ENCODE measurements at regions not wholly inside any gene's neighbourhood (a gene's known extent, or its start where the extent isn't known, plus 50 kb on each side); places are given as distances from the start of the nearest gene placed in this dataset.
A peak's percentile ranks its signal among the peaks of the same experiment; 100 is the strongest.

DNA sequence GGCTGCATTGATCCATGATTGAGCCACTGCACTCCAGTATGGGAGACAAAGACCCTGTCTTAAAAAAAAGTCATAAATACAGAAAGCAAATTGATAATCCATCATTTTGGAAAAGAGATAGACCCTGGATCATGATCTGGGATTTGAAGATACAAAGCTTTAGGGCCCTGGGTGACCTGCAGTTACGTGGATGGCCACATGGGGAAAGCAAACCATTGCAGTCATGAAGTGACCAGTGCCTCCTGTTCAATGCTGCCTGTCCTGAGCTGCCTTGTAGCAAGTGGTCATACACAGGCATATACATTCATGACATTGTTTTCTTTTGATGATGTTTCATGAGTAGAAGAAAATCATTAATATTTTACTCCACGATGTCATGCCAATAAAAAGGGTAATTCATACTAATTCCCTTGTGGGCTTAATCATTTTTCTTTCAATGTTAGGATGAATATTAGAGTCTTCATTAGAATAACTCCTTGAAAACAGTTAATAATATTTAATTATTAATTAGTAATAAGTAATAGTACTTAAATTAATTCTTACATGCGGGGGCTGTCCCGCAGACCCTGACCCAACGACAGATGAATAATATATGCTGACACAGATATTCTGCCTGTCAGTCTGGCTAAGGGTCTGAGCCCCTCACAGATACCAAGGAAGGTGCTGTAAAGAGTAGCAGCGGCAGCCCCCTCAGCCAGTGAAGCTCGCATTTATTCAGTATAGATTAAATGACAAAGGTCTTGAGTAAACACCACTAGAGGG lies 109.0 kb upstream of the UNC13C start:
- Mint-ChIP-seq H3K4me1 (no peaks in the 10 kb centered on the region), H3K4me3 (no peak overlapping the region), H3K27ac (no peak overlapping the region), H3K9me3 (peaks cover 31% of the 10 kb centered on the region), H3K27me3 (ENCODE audit: insufficient read depth) (peaks cover 8% of the 10 kb centered on the region), H3K36me3 (ENCODE audit: low read depth) (peaks cover 76% of the 10 kb centered on the region)
- Histone ChIP-seq H3K9ac (ENCODE audit: extremely low read depth, low read length, poor library complexity, severe bottlenecking) (no peak overlapping the region), H3K4me3 (ENCODE audit: low read length) (peak overlapping the region; percentile 31), H3K9me3 (ENCODE audit: control insufficient read depth, low read length) (peaks cover 24% of the 10 kb centered on the region), H3K36me3 (ENCODE audit: control insufficient read depth, insufficient read depth, low read length) (no peaks in the 10 kb centered on the region), H3K4me1 (ENCODE audit: control insufficient read depth, insufficient read depth, low read length) (no peaks in the 10 kb centered on the region), H3K27ac (ENCODE audit: low read depth, low read length) (no peak overlapping the region), H3K27me3 (ENCODE audit: control insufficient read depth, insufficient read depth, low read length, poor library complexity, severe bottlenecking) (no peaks in the 10 kb centered on the region)
- DNase-seq, result peak; percentile 63
- WGBS, 2 experiments (ENCODE audit: insufficient coverage in 1 of 2, insufficient read length in 1 of 2), result 88 to 93% methylated on average over 5 to 6 of the region's 7 CpGs
- TF ChIP-seq, protein P1, sequence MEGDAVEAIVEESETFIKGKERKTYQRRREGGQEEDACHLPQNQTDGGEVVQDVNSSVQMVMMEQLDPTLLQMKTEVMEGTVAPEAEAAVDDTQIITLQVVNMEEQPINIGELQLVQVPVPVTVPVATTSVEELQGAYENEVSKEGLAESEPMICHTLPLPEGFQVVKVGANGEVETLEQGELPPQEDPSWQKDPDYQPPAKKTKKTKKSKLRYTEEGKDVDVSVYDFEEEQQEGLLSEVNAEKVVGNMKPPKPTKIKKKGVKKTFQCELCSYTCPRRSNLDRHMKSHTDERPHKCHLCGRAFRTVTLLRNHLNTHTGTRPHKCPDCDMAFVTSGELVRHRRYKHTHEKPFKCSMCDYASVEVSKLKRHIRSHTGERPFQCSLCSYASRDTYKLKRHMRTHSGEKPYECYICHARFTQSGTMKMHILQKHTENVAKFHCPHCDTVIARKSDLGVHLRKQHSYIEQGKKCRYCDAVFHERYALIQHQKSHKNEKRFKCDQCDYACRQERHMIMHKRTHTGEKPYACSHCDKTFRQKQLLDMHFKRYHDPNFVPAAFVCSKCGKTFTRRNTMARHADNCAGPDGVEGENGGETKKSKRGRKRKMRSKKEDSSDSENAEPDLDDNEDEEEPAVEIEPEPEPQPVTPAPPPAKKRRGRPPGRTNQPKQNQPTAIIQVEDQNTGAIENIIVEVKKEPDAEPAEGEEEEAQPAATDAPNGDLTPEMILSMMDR (conservative IDR thresholded peaks at IDR 0.05), result peak; percentile 49

DNA sequence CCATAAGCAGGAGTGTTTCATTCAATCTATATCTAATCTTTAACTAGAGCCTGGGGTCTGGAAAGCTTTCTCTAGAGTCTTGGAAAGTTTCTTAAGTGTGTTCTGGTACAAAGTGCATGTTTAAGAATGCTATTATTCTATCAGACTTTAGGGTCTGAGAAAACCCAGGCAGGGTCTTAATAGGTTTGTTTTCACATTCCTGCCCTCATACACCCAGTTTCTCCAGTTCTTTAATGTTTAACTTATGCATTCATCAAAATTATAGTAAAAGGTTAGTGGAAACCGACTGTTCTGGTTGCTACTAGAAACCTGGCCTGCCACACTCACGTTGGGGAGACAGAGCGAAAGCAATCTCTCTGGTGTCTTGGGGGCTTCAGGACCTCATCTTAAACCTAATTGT lies 102.9 kb upstream of the WDR72 start:
- H3K27me3 ChIP-seq (ENCODE audit: control insufficient read depth, insufficient read depth, low read length, poor library complexity, severe bottlenecking), result no peaks in the 10 kb centered on the region
- TF ChIP-seq, protein P1 (conservative IDR thresholded peaks at IDR 0.05), result no peak
- Mint-ChIP-seq H3K4me1 (no peaks in the 10 kb centered on the region), H3K27ac (no peak overlapping the region), H3K36me3 (ENCODE audit: low read depth) (peaks cover 46% of the 10 kb centered on the region), H3K9me3 (no peaks in the 10 kb centered on the region), H3K4me3 (no peak overlapping the region), H3K27me3 (ENCODE audit: insufficient read depth) (no peaks in the 10 kb centered on the region)
- no peaks in the 10 kb centered on the region for H3K36me3 ChIP-seq (ENCODE audit: control insufficient read depth, insufficient read depth, low read length)
- DNase-seq, result no peak
- no peak overlapping the region for H3K27ac ChIP-seq (ENCODE audit: low read depth, low read length)
- no peaks in the 10 kb centered on the region for H3K4me1 ChIP-seq (ENCODE audit: control insufficient read depth, insufficient read depth, low read length)
- WGBS, 2 experiments (ENCODE audit: insufficient coverage in 1 of 2, insufficient read length in 1 of 2), result 90% methylated on average over 3 of the region's 3 CpGs; no CpG with 5 or more reads in 1 of the 2 experiments
- H3K4me3 ChIP-seq (ENCODE audit: low read length), result no peak overlapping the region
- H3K9ac ChIP-seq (ENCODE audit: extremely low read depth, low read length, poor library complexity, severe bottlenecking), result no peak overlapping the region
- H3K9me3 ChIP-seq (ENCODE audit: control insufficient read depth, low read length), result no peaks in the 10 kb centered on the region

DNA sequence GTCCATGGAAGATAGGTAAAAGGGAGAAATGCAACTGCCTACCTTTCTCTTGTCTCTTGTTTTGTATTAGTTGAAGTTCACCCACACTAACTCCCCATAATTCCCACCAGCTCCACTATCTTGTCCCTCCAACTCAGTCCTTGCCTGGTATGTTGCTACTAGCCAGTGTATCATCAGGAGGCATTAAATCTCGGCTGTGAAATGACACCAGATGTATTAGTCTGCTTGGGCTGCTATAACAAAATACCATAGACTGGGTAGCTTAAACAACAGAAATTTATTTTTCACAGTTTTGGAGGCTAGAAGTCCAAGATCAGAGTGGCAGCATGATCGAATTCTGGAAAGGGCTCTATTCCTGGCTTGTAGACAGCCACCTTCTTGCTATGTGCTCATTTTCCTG lies 102.3 kb upstream of the WDR72 start:
- Histone ChIP-seq H3K4me3 (ENCODE audit: low read length) (no peak overlapping the region), H3K4me1 (ENCODE audit: control insufficient read depth, insufficient read depth, low read length) (no peaks in the 10 kb centered on the region), H3K27me3 (ENCODE audit: control insufficient read depth, insufficient read depth, low read length, poor library complexity, severe bottlenecking) (no peaks in the 10 kb centered on the region), H3K9me3 (ENCODE audit: control insufficient read depth, low read length) (no peaks in the 10 kb centered on the region), H3K36me3 (ENCODE audit: control insufficient read depth, insufficient read depth, low read length) (no peaks in the 10 kb centered on the region), H3K9ac (ENCODE audit: extremely low read depth, low read length, poor library complexity, severe bottlenecking) (no peak overlapping the region), H3K27ac (ENCODE audit: low read depth, low read length) (no peak overlapping the region)
- TF ChIP-seq, protein P1 (conservative IDR thresholded peaks at IDR 0.05), result no peak
- Mint-ChIP-seq H3K27me3 (ENCODE audit: insufficient read depth) (no peaks in the 10 kb centered on the region), H3K4me3 (no peak overlapping the region), H3K36me3 (ENCODE audit: low read depth) (peaks cover 40% of the 10 kb centered on the region), H3K9me3 (no peaks in the 10 kb centered on the region), H3K4me1 (no peaks in the 10 kb centered on the region), H3K27ac (no peak overlapping the region)
- 63 to 83% methylated on average over 1 to 2 of the region's 2 CpGs for WGBS, 2 experiments (ENCODE audit: insufficient coverage in 1 of 2, insufficient read length in 1 of 2)
- no peak for DNase-seq
